Psoas muscle (tissue), 7 donors: ENCODE measurements at regions not wholly inside any gene's neighbourhood (a gene's known extent, or its start where the extent isn't known, plus 50 kb on each side); places are given as distances from the start of the nearest gene placed in this dataset.

ENCODE experiments used
- ATAC-seq, 4 donors: fragments of 200-7000 bp; cut with Tn5 transposase; one replicate each; pipeline ENCODE4 v1.9.1; 2020; ENCODE audit warnings: moderate library complexity in 3 of 4, mild to moderate bottlenecking in 2 of 4
- DNase-seq, 2 donors: peaks; one replicate each; pipeline ENCODE4 v3.0.0-alpha.2; 2020
- H3K27ac ChIP-seq: fragments of 200-600 bp; one replicate; pipeline ENCODE4 v1.8.0; 2022
- H3K27me3 ChIP-seq, 3 donors: fragments of 200-600 bp in 1 of 3; one replicate each; pipeline versions ENCODE4 v1.6.1 to v1.8.0; 2013 to 2022; ENCODE audit warnings: low read length in 2 of 3, mild to moderate bottlenecking in 2 of 3, moderate library complexity in 1 of 3; ENCODE audit not compliant: insufficient read depth in 3 of 3
- H3K36me3 ChIP-seq, 2 donors: fragments of 200-600 bp in 1 of 2; one replicate each; pipeline versions ENCODE4 v1.6.1 to v1.8.0; 2013 to 2022; ENCODE audit warnings: low read depth in 1 of 2, mild to moderate bottlenecking in 1 of 2, moderate library complexity in 1 of 2; ENCODE audit not compliant: insufficient read depth in 1 of 2
- H3K4me1 ChIP-seq: fragments of 200-600 bp; one replicate; pipeline ENCODE4 v1.8.0; 2022
- H3K4me3 ChIP-seq: fragments of 200-600 bp; one replicate; pipeline ENCODE4 v1.8.0; 2022; ENCODE audit warnings: mild to moderate bottlenecking
- H3K9me3 ChIP-seq: fragments of 200-600 bp; one replicate; pipeline ENCODE4 v1.8.0; 2022
- CTCF ChIP-seq: fragments of 200-600 bp; IDR thresholded peaks from one replicate; pipeline ENCODE4 v1.8.0; 2022; ENCODE audit warnings: antibody characterized with exemption
- WGBS, 3 donors: extraction: QIAGEN DNeasy Blood & Tissue Kit; methylation state at CpG; one replicate each; pipeline versions ENCODE4 v1.1.6 to v1.1.7; 2013; 5-methylcytosine and 5-hydroxymethylcytosine counted together
- intact Hi-C, 2 donors: fragments of 100-400 bp; cut with DNase I; formaldehyde crosslinking; loops; one replicate each; pipeline versions ENCODE4 v1.11.0 to v1.14.2; 2022
- donor health status: healthy with polysubstance abuse.
- donor health status: DM: no; HTN: no; CAD: no; lungs with moderate emphysema.
- donor health status: Bipolar disorder and iron deficiency.
- donor health status: healthy.
- donor health status: DM: yes; HTN: yes; CAD: no.
- donor health status: DM: no; HTN: no; CAD: no.
- donor health status: DM: yes; HTN: yes; CAD: no.

- WGBS, 3 donors: 94 to 100% (median 99%) methylated on average over 1 of the region's 1 CpG
- no peak for TF ChIP-seq CTCF
- no peak for DNase-seq
- Histone ChIP-seq H3K4me1 (no peaks in the 10 kb centered on the region), H3K4me3 (no peak overlapping the region), H3K27ac (no peak overlapping the region), H3K36me3 (no peaks in the 10 kb centered on the region), H3K9me3 (peaks cover 2% of the 10 kb centered on the region), H3K27me3 (no peaks in the 10 kb centered on the region)
- intact Hi-C loops: no loop called here
- ATAC-seq: no peak
Measured at GRCh38 chr5:174877987-174878386, 153.6 kb downstream of the MSX2 start.

- Histone ChIP-seq H3K4me3 (no peak overlapping the region), H3K4me1 (no peaks in the 10 kb centered on the region), H3K27ac (no peak overlapping the region), H3K27me3 (peaks cover 0 to 6% (median 4%) of the 10 kb centered on the region in 3 donors), H3K36me3 (no peaks in the 10 kb centered on the region), H3K9me3 (no peaks in the 10 kb centered on the region)
- ATAC-seq (no peak), DNase-seq (no peak)
- intact Hi-C loops: no loop called here
- WGBS, 3 donors: 25 to 47% (median 27%) methylated on average over 1 of the region's 1 CpG
- TF ChIP-seq CTCF: no peak
Measured at GRCh38 chr5:174872271-174872670, 147.9 kb downstream of the MSX2 start.

- no peaks in the 10 kb centered on the region for H3K9me3 ChIP-seq
- no peak for TF ChIP-seq CTCF
- no peaks in the 10 kb centered on the region for H3K4me1 ChIP-seq
- DNase-seq: no peak
- no peaks in the 10 kb centered on the region for H3K36me3 ChIP-seq
- no peaks in the 10 kb centered on the region for H3K27me3 ChIP-seq
- H3K27ac ChIP-seq: no peak overlapping the region
- WGBS, 3 donors: 24 to 43% (median 31%) methylated on average over 5 of the region's 5 CpGs
- H3K4me3 ChIP-seq: no peak overlapping the region
- intact Hi-C loops: no loop called here
- ATAC-seq: no peak
Measured at GRCh38 chr5:174852143-174852542, 127.8 kb downstream of the MSX2 start.

- Histone ChIP-seq H3K4me3 (no peak overlapping the region), H3K27ac (no peak overlapping the region), H3K4me1 (no peaks in the 10 kb centered on the region), H3K36me3 (no peaks in the 10 kb centered on the region), H3K27me3 (no peaks in the 10 kb centered on the region), H3K9me3 (no peaks in the 10 kb centered on the region)
- no peak for DNase-seq
- 62 to 73% (median 69%) methylated on average over 4 of the region's 4 CpGs for WGBS, 3 donors
- ATAC-seq: no peak
- no peak for TF ChIP-seq CTCF
- intact Hi-C loops: no loop called here
Measured at GRCh38 chr5:174850565-174851169, 126.3 kb downstream of the MSX2 start.

GRCh38 chr5:174849426-174849825 is 125.0 kb downstream of the MSX2 start:
- ATAC-seq: no peak
- Histone ChIP-seq H3K27me3 (no peaks in the 10 kb centered on the region), H3K4me3 (no peak overlapping the region), H3K27ac (no peak overlapping the region), H3K4me1 (no peaks in the 10 kb centered on the region), H3K9me3 (no peaks in the 10 kb centered on the region), H3K36me3 (no peaks in the 10 kb centered on the region)
- TF ChIP-seq CTCF: no peak
- intact Hi-C loops: no loop called here
- 49 to 52% (median 49%) methylated on average over 7 of the region's 7 CpGs for WGBS, 3 donors
- DNase-seq: no peak
